ENCODE measurements at regions not wholly inside any gene's neighbourhood (a gene's known extent, or its start where the extent isn't known, plus 50 kb on each side); places are given as distances from the start of the nearest gene placed in this dataset.

DNA sequence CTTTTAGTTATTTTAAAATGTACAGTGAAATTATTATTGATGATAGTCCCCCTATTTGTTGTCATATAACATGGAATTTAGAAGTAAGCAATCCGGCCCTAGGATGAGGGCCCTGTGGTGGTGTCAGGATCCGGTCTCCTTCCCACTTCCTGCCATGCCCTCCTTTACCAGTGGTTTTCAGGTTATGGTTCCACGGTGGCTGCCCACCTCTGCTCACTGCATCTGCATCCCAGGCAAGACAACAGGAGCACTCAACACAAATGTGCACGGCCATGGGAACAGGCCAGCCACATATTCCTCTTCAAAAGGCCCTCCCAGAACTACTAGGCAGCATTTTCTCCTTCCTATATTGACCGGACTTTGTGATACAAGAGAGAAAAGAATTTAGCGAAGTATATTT, 1007.2 kb downstream of the TBC1D22A start:
- no peak for DNase-seq

DNA sequence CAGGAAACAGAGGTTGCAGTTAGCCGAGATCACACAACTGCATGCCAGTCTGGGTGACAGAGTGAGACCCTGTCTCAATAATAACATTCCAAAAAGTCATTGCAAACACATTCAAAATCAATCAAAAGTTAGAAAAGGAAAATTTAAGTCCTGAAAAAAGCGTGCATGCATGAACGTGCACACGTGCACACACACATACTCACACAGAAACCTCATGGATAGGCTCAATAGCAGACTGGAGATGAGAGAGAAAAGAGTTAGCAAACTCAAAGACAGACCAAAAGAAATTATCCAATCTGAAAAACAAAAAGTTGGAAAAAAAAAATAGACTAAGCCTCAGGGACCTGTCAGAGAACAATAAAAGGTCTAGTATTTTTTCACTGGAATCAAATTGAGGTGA, 1005.6 kb downstream of the TBC1D22A start:
- no peak for DNase-seq

DNA sequence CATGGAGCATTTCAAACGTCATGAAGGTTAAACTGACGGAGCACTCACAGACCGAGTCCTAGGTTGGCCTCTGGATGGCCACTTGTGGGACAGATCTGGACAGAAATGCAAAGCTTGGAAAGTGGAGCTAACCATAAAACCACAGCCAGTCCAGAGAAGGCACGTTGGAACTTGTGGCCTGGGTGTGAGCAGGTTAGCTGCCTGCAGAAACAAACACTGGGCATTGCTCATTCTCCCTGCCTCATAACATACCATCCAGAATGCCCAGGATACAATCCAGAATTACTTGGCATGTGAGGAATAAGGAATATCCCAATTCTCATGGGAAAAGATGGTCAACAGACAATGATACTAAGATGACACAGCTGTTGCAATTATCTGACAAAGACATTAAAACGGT, 1005.0 kb downstream of the TBC1D22A start:
- no peak for DNase-seq

DNA sequence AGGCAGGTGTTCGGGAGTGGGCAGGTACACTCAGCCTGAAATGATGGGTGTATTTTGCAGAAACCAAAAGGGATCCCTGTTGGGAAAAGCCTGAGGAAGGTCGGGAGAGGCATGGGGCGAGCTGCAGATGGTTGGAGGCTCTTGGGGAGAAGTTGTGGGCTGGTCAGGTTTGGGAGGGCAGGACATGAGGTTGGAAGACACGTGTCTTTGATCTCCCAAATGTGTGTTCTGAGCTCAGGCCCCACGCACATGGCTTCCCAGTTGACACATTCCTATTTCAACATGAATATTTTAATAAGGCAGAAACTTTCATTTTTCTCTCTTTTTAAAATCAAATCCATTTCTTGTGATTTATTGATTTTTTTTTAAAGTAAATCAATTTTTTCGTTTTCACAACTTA, 1003.3 kb downstream of the TBC1D22A start:
- no peak for DNase-seq

DNA sequence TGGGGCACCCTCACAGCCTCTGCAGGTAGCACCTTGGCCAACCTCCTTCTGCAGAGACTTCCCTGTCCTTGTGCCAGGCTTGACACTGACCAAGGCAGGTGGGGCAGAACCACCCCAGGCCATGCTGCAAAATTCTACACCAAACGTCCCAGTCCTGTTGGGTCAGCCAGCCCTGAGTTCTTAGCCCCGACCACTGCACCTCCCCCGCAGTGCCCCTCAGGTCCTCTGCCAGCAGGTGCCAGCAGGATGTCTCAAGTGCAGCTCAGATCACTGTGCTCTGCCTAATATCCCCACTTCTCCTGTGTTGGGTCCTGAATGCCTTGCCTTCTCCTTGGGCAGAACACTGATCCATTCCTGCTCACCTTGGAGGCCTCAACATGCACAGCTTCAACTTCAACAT, 999.7 kb downstream of the TBC1D22A start:
- no peak for DNase-seq

DNA sequence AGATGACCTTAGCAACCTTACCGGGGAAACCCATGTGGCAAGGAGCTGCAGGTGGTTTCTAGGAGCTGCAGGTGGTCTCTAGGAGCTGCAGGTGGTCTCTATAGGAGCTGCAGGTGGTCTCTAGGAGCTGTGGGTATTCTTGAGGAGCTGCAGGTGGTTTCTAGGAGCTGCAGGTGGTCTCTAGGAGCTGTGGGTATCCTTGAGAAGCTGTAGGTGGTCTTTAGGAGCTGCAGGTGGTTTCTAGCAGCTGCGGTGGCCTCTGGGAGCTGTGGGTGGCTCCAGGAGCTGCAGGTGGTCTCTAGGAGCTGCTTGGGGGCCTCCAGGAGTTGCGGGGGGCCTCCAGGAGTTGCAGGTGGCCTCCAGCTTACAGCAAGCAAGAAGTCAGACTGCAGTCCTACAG, 997.5 kb downstream of the TBC1D22A start:
- no peak for DNase-seq

DNA sequence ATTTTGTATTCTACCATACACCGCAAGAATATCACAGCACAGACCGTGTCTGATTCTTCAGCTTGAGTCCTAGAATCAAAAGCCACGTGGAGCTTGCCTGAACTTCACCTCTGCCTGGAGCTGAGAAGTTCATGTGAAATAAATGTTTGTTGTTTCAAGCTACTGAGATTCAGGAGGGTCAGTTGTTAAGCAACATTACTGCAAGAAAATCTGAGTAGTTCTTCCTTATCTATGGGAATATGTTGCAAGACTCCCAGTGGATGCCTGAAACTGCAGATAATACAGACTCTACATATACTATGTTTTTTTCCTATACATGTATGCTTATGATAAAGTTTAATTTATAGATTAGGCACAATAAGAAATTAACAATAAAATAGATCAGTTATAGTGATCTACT, 995.3 kb downstream of the TBC1D22A start:
- no peak for DNase-seq

DNA sequence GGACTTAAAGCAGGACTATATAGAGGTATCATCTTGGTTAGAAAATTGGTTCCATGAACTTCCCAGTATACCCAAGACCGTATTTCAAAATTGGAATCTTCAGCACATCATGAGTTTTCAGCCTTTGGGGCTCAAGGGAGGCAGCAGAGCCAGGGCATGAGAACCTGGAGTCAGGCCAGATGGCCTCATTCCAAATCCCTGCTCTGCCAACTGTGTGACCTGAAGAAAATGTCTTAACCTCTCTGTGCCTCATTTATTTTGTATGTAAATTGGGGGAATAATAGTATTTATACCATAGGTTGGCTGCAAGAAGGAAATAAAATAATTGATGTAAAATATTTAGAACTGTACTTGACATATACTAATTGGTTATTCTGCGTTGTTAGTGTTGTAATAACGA, 987.6 kb downstream of the TBC1D22A start:
- no peak for DNase-seq

DNA sequence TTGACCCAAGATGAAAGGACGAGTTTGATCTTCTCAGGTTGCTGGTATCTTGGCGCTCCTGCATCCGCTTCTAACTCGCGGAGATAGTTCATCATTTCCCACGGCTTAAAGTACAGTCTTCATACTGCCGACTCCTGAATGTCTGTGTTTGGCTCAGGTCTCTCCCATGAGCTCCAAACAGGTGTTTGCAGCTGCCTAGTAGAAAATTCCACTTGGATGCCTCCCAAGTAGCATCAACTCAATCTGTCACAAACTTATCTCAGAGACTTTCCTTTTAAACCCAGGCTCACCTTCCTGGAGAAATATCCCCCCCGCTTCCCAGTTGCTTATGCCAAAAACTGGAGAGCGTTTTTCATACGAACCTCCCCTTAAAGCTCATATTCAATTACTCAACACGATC, 986.5 kb downstream of the TBC1D22A start:
- DNase-seq, result no peak

DNA sequence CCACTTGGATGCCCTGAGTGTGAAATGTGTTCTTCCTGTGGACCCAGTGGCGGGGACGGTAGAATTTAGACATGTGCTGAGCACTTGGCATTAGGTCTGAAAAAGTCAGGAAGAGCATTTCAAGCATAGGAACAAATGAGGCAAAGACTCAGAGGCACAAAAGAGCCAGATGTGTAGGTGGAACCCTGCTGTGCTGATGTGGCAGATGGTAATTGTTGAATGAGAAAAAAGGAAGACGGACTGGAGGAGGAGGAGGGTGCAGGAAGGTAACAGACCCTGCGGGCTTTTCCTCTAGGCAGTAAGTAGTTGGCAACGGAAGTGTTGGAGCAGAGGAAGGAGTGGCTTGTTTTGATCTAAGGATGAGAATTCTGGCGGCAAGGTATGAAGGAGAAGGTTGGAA, 985.8 kb downstream of the TBC1D22A start:
- no peak for DNase-seq

DNA sequence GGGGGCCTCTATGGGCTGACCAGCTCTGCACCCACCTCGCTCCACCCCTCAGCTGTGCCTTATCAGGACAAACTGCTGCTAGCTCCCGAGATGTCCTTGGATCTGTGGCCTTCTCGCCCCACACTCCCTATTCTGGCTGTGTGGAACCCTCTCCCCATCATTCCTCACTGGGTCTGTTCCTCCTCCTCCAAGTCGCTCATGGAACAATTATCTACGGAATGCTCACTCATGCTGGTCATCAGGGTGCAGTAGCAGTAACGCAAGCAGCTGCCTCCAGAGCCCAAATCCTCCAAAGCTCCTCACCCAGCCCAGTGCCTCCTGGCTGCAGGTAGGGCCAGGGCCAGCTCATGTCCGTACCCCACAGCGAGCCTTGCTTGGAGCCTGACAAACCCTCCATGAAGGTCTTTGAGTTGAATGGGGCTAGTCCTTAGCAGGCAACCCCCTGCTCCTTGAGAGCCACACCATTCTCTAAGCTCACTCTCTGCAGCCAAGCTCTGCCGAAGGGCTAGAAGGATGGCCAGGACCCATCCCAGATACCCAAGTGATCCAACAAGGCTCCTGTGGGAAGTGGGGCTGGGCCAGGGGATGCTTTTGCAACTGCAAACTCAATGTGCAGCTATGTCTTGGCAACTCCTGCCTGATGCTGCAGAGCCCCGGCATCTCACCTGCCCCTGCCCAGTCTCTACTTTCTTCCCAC, 977.8 kb downstream of the TBC1D22A start:
- DNase-seq, result no peak

DNA sequence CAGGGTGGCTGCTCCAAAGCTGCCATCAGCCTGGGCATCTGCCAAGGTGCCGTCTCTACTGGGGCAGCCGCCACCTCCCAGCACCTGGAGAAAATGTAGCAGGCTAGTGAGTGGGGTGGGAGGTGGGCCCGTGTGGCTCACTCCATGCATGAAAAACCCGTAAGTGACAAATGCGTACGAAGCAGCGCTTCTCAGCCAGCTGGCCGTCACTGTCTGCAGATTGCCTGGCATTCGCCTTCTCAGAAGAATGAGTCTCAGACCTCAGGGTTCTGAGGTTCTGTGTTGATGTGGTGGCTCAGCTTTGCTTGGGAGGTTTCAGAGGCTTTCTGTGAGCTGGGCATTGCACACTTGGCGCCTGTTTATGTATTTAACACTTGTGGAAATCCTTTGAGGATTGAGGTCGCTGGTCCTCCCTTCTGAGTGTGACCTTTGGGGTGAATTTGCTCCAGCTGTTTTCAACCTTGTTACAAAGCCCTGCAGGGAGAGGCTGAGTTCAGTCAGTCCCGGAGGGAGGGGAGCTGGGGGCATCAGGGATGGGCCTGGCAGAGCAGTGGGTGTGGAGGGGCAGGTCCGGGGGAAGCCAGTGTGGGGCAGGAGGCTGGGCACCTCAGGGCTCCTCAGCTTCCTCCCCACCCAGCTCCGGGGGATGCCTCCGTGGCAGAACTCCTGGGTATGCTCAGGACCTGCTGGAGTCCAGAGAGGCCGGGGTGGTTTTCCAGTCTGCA, 977.0 kb downstream of the TBC1D22A start:
- no peak for DNase-seq

DNA sequence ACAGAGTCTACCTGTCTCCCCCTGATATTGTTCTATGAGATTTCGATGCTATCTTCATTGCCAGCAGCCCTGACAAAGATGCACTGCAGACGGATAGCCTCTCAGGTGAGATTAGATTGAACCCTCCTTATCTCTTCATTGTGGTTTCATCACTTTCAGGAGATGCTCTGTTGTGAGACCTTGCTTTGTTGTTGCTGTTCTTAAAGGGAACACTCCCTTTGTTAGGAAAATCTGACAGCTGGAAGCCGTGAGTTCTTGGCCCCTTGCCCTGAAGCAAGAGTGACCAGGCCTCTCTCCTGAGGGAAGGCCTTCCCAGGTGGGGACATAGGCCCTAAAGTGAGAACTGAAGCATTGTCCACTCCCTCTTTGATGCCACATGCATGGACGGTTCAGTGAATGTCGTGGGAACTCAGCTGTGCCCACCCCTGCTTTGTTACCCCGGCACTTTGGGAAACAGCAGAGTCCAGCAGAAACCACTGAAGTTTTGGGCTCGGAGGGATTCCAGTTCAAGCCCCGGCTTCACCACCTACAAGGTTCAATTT, 976.1 kb downstream of the TBC1D22A start:
- no peak for DNase-seq

DNA sequence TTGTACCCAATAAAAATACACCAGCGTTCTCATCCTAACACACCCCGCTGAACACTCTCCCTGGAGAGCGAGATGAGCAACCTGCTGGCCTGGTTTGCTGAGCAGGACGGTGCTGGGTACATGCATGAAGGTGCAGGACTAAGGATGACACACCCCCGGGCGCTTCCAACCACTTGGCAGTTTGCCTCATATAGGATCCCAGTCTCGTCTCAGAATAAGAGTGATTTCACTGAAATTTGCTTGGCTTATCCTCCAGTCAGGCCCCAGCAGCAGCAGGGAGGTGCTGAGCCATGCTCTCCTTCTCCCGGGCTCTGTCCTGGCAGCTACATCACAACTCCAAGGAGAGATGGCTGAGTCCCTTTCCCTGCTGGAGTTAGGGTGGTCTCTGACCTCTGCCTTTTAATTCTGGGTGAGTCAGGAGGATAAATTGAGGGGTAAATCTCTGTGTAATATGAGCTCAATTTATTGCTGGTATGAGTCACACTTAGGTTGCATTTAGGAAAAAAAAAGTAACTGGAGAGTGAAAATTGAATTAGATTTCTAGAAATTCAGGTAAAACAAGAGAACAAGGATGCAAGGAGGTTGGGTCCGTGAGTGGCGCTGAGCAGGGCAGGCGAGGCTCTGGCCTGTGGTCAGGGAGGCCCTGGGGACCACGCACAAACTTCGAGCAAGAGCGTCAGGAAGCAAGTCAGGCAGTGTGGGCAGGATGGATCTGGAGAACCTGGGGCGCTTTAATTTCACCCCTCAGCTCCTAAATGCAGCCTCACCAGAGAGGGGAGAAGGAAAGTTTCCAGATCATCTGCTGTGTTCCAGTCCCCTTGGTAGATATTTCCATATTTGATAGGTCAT, 974.0 kb downstream of the TBC1D22A start:
- DNase-seq, result no peak

DNA sequence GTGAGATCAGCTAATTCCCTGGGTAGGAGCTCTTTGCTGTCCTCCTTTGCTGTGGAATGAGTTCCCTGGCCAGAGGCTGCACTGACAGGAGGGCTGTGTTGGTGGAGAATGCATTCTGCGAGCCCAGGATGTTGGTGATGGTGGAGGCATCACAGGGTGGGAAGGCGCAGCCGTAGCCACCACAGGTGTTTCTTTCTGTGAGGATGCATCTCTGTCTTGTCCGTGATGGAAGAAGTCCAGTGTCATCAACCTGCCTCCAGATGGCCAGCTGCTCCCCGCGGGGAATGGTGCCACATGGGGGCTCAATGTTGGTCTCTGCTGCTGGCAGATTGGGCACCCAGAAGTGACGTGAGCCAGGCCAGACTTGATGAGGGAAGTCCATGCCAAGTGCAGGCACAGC, 972.1 kb downstream of the TBC1D22A start:
- no peak for DNase-seq

DNA sequence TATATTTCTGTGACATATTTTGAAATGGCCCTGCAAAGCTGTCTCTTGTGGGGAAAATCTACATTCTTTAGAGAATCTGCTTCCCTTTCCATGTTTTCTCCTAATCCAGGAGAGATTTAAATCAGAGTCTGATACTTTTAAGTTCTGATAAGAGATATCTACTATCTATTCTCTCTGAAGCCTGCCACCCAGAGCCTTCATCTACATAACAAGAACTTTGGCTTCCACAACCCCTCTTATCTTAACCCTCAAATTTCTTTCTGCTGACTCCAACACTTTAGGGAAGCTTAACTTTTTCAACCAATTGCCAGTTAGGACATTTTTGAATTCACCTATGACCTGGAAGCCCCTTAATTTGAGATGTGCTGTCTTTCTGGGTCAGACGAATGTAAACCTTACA, 965.2 kb downstream of the TBC1D22A start:
- no peak for DNase-seq

DNA sequence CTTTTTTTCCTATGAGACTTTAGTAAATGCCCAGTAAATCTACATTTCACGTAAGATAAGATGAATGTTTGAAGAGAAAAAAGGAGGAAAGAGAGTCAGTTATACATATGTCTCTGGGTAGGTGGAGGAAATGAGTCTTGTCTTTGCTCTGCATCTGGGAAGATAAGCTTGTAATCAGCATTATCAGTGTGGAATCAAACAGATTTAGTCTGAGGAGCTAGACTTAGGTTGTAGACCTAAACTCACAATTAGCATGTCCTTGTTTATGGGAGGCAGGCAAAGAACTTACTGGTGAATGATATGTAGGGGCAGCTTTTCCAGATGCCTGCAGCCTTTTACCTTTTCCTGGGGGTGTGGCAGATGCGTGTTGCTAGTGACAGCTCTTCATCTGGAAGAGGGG, 962.3 kb downstream of the TBC1D22A start:
- DNase-seq, result no peak

DNA sequence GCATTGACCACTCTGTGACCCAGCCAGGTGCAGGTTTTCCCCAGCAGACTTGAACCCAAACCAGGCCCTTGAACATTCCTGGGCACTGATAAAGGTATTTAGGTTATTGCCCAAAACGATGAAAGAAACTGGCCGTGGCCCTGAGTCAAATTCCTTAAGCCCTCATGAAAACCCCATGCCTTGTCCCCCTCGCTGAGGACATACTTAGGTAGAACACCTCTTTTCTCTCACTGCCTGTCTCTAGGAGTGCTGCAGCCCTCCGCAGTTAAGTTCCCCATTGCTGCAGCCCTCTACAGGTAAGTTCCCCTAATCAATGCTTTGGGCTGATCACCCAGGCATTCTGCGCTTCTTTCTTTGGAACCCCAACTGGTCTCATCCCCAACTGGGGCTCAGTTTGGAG, 961.6 kb downstream of the TBC1D22A start:
- no peak for DNase-seq

DNA sequence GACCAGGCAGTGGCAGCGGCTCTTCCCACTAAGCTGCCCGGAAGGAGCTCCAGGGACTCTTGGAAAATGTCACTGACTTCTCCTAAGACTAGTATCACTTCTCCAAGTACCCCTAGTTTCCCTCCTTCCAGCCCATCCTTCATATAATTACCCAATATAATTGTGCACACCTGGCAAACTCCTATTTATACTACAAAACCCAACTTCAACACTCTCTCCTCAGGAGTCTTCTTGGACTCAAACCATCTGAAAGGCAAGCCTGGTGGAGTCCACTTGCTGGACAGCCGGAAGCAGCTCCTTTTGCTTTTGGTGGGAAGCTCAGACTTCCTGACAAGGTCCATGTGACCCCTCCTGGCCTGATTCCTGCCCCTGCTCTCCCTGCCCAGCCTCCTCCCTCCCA, 955.9 kb downstream of the TBC1D22A start:
- DNase-seq, result no peak

DNA sequence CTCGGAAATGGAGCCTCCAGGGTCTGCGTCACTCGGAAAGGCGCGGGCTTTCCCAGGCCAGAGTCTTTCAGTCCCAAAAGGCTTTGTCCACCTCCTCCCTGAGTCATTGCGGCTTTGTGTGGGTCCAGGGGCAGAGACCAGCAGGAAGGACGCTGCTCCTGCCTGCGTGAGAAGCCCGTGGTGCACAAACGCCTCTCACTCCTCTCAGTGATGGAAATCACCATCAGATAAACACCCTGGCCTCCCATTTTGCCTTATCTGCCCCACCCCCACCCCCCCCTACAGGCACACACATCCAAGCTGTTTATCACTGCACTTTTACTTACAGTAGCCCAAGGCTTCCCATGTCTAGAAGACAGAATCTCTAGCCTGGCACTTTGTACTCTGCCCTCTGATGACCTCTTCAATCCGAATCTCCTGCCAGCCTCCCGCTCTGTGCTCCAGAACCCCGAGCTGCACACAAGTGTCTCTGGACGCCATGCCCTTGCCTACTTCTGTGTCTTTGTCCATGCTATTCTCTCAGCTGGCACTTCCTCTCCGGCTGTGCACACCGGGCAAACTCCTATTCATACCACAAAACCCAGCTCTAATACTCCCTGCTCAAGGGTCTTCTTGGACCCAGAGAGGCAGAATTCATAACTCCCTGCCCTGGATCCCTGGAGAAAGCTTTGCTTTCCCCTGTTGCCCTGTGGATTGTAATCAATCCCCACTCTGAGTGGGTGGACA, 954.6 kb downstream of the TBC1D22A start:
- DNase-seq, result no peak

DNA sequence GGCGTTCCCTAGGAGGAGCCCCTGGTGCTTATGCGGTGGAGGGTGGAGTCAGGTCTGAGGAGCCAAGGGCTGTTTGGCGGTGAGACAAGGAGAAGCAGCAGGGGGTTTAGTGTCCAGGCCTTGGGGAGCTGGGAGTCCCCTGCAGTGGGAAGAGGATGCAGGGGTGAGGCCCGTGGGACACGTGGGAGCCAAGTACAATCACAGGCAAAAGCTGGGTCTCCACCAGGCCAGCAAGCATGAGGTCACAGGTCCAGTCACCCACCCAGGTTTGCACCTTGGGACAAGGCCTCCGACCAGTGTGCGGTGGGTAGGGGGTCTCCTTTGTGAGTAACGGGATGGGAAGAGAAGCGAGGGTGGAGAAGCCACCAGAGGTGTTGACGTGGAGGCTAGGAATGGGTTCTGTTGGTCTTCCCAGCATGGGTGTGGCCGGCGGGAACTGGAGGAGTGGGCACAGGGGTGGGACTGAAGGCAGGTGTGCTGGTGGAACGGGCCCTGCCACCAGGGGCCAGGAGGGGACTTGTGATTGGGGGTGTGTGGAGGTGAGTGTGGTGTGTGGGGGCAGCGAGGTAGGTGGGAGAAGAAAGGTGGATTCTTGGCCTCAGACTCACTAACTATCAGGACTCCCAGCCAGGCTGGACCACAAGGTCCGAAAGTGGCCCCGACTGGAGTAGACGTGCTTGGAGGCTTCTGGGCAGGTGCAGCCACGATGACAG, 953.6 kb downstream of the TBC1D22A start:
- no peak for DNase-seq

DNA sequence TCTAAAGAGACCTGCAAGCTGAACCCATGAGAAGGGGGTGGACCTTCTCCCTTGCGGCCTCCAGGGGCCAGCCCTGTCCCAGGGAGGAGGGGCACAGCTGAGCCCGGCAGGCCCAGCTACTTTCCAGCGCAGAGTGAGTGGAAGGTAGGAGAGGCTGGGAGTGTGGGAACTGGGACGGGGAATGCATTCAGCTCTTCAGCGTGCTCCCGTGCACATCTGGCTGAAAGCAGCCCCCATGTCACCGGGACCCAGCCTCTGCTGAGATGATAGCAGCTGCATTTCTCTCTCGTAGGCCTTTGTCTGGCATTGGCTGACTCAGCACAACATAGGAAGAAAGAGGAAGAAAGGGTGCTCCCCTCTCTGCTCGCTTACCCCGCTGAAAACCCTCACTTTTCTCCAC, 951.5 kb downstream of the TBC1D22A start:
- no peak for DNase-seq
